ENCODE measurements at regions not wholly inside any gene's neighbourhood (a gene's known extent, or its start where the extent isn't known, plus 50 kb on each side); places are given as distances from the start of the nearest gene placed in this dataset.
A peak's percentile ranks its signal among the peaks of the same experiment; 100 is the strongest.

DNA sequence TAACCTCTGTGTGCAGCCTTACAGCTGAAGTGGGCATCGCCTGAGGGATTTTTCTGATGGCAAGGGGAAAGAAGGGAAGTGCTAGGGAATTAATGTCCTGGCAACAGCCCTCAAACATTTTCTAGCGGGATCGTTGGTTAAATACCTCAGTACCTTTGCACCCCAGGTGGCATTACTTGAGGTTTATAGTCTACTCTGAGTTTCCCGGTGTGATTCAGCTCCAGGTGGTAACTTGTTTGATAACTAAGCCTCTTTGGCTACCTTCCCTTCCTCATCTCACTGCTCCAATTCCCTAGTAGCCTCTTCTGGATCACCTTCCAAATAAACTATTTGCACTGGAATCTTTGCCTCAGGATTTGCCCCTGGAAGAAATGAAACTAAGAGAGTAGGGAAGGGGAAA is 237.0 kb upstream of the SSTR1 start:
- H3K27me3 Mint-ChIP-seq (ENCODE audit: unreplicated experiment) = no peaks in the 10 kb centered on the region
- no peak for DNase-seq (ENCODE audit: low spot score)

DNA sequence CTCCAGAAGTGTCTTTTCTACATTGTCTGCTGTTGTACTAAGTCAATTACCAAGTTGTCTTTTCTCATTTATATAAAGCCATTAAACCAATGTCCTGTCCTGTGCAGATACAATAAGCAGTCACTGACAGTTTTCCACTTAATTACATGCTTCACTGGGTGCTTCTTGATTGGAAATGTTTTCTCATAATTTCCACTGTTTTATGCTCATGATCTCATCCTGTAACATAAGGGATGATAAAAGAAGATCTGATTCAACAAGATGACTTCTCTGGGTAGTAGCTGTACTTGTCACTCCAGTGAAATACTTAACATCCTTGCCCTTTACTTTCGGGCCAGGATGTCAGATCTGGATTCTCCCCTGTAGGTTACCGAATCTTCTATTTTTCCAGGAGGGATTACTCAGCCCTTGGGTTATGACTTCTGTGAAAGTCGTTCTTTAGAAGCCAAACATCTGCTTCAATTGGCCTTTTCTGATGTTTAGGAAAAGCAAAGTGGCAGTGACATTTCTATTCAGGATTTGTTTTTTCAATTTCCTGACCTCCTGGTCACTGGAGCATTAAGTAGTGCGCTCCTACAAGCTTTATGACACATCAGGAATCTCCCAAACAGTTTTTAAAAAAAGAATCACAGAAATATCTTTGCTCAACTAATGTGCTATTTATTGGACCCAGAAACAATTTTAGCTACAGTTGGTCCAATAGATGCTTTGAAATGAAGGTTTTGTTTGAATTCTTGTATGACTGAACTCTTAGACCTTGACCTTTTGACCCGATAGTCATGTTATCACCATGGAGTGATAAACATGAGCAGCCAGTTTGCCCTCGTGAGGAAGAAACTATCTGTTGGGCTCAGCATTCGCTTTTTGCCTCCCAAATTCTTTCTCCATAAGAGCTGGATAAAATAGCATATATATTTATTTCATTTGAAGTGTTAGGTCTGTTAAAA is 234.5 kb upstream of the SSTR1 start:
- DNase-seq (ENCODE audit: low spot score) = no peak
- Mint-ChIP-seq H3K4me1 (ENCODE audit: unreplicated experiment) (no peaks in the 10 kb centered on the region), H3K27ac (ENCODE audit: unreplicated experiment) (no peak overlapping the region), H3K9me3 (ENCODE audit: unreplicated experiment) (no peaks in the 10 kb centered on the region), H3K36me3 (ENCODE audit: low read depth, unreplicated experiment) (no peaks in the 10 kb centered on the region), H3K4me3 (ENCODE audit: unreplicated experiment) (no peak overlapping the region), H3K27me3 (ENCODE audit: unreplicated experiment) (no peaks in the 10 kb centered on the region)
- TF ChIP-seq CTCF (IDR thresholded peaks at IDR 0.05; ENCODE audit: unreplicated experiment) = no peak

More for the DNA sequence above, 237.0 kb upstream of the SSTR1 start:
- Mint-ChIP-seq H3K36me3 (ENCODE audit: low read depth, unreplicated experiment) (no peaks in the 10 kb centered on the region), H3K27ac (ENCODE audit: unreplicated experiment) (no peak overlapping the region), H3K4me3 (ENCODE audit: unreplicated experiment) (no peak overlapping the region), H3K4me1 (ENCODE audit: unreplicated experiment) (no peaks in the 10 kb centered on the region), H3K9me3 (ENCODE audit: unreplicated experiment) (no peaks in the 10 kb centered on the region)
- no peak for TF ChIP-seq CTCF (IDR thresholded peaks at IDR 0.05; ENCODE audit: unreplicated experiment)

DNA sequence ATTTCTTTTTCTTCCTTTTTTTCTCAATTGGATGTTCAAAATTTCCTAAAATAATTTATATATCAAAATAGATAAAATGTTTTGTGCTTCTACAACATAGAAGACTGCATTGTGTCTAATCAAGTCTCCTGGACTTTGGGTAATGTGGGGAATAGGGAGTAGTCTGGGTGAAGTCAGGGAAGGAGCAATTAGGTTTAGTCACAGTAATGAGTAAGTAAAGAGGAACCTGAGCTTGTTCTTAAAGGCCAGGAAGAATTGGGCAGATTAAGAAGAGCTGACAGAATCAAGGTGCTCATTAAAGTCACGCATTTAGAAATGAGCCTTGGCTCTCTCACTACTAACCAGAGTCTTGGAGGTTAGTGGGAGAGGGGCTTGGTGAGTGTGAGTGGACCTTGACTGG is 233.3 kb upstream of the SSTR1 start:
- DNase-seq (ENCODE audit: low spot score) = no peak
- Mint-ChIP-seq H3K36me3 (ENCODE audit: low read depth, unreplicated experiment) (no peaks in the 10 kb centered on the region), H3K9me3 (ENCODE audit: unreplicated experiment) (no peaks in the 10 kb centered on the region), H3K4me3 (ENCODE audit: unreplicated experiment) (no peak overlapping the region), H3K27me3 (ENCODE audit: unreplicated experiment) (no peaks in the 10 kb centered on the region), H3K27ac (ENCODE audit: unreplicated experiment) (no peak overlapping the region), H3K4me1 (ENCODE audit: unreplicated experiment) (no peaks in the 10 kb centered on the region)
- TF ChIP-seq CTCF (IDR thresholded peaks at IDR 0.05; ENCODE audit: unreplicated experiment) = no peak

DNA sequence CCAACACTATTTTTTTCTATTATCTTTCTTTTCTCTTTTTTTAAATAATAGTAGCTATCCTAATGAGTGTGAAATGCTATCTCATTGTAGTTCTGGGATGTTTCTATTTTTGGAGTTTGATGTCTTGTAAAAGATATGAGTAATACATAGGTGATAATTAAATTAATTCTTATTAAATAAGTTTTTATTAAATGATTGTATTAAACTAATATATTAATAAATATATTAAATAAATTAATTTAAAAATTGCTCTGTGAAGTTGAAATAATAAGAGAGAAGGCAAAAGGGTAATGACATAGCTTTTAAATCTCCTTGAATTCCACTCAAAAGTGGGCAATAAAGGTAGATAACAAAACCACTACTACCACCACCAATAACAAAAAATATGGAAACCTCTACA is 230.2 kb upstream of the SSTR1 start:
- Mint-ChIP-seq H3K9me3 (ENCODE audit: unreplicated experiment) (peaks cover 4% of the 10 kb centered on the region), H3K4me3 (ENCODE audit: unreplicated experiment) (no peak overlapping the region), H3K4me1 (ENCODE audit: unreplicated experiment) (no peaks in the 10 kb centered on the region), H3K27me3 (ENCODE audit: unreplicated experiment) (no peaks in the 10 kb centered on the region), H3K36me3 (ENCODE audit: low read depth, unreplicated experiment) (peaks cover 10% of the 10 kb centered on the region), H3K27ac (ENCODE audit: unreplicated experiment) (no peak overlapping the region)
- no peak for TF ChIP-seq CTCF (IDR thresholded peaks at IDR 0.05; ENCODE audit: unreplicated experiment)
- no peak for DNase-seq (ENCODE audit: low spot score)

- no peaks in the 10 kb centered on the region for H3K4me1 Mint-ChIP-seq (ENCODE audit: unreplicated experiment)
- peaks cover 4% of the 10 kb centered on the region for H3K36me3 Mint-ChIP-seq (ENCODE audit: low read depth, unreplicated experiment)
- no peaks in the 10 kb centered on the region for H3K9me3 Mint-ChIP-seq (ENCODE audit: unreplicated experiment)
- DNase-seq (ENCODE audit: low spot score) = peak; percentile 33
- no peak overlapping the region for H3K27ac Mint-ChIP-seq (ENCODE audit: unreplicated experiment)
- H3K4me3 Mint-ChIP-seq (ENCODE audit: unreplicated experiment) = no peak overlapping the region
- no peaks in the 10 kb centered on the region for H3K27me3 Mint-ChIP-seq (ENCODE audit: unreplicated experiment)
- TF ChIP-seq CTCF (IDR thresholded peaks at IDR 0.05; ENCODE audit: unreplicated experiment) = peak; percentile 92
Observed at GRCh38 chr14:37985826-37986470, 221.8 kb upstream of the SSTR1 start.

Data from endothelial cell (in vitro differentiated cells).